Glutamatergic neuron (in vitro differentiated cells): ENCODE measurements at regions not wholly inside any gene's neighbourhood (a gene's known extent, or its start where the extent isn't known, plus 50 kb on each side); places are given as distances from the start of the nearest gene placed in this dataset.

Experiments
- DNase-seq: peaks from one replicate; pipeline ENCODE4 v3.0.0; 2022
- H3K27ac Mint-ChIP-seq: one replicate; pipeline ENCODE4 v1.8.0; 2020; ENCODE audit warnings: mild to moderate bottlenecking, mixed read lengths, inconsistent platforms; ENCODE audit not compliant: unreplicated experiment
- H3K27me3 Mint-ChIP-seq: one replicate; pipeline ENCODE4 v1.8.0; 2020; ENCODE audit warnings: mild to moderate bottlenecking, moderate library complexity, mixed read lengths, inconsistent platforms; ENCODE audit not compliant: unreplicated experiment
- H3K36me3 Mint-ChIP-seq: one replicate; pipeline ENCODE4 v1.8.0; 2020; ENCODE audit warnings: mild to moderate bottlenecking, mixed read lengths, inconsistent platforms; ENCODE audit not compliant: unreplicated experiment
- H3K4me1 Mint-ChIP-seq: one replicate; pipeline ENCODE4 v1.8.0; 2020; ENCODE audit warnings: mild to moderate bottlenecking, low read depth, mixed read lengths, inconsistent platforms; ENCODE audit not compliant: unreplicated experiment
- H3K4me3 Mint-ChIP-seq: one replicate; pipeline ENCODE4 v1.8.0; 2020; ENCODE audit warnings: mild to moderate bottlenecking, mixed read lengths, inconsistent platforms; ENCODE audit not compliant: unreplicated experiment
- H3K9me3 Mint-ChIP-seq: one replicate; pipeline ENCODE4 v1.8.0; 2020; ENCODE audit warnings: mild to moderate bottlenecking, moderate library complexity, mixed read lengths, inconsistent platforms; ENCODE audit not compliant: unreplicated experiment
- CTCF ChIP-seq: fragments of 200-600 bp; sonication (generic); IDR thresholded peaks from one replicate; pipeline ENCODE4 v1.5.0; 2021; ENCODE audit not compliant: partially characterized antibody, unreplicated experiment

DNA sequence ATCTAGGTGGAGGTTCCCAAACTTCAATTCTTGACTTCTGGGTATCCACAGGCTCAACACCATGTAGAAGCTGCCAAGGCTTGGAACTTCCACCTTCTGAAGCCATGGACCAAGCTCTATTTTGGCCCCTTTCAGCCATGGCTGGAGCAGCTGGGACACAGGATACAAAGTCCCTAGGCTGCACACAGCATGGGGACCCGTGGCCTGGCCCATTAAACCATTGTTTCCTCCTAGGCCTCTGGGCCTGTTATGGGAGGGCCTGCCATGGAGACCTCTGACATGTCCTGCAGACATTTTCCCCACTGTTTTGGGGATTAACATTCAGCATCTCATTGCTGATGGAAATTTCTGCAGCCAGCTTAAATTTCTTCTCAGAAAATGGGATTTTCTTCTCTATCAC, 1908.0 kb downstream of the EFNA5 start:
- TF ChIP-seq CTCF: no peak
- Mint-ChIP-seq H3K4me1 (no peaks in the 10 kb centered on the region), H3K4me3 (no peak overlapping the region), H3K27me3 (peaks cover 4% of the 10 kb centered on the region), H3K27ac (no peak overlapping the region), H3K9me3 (peaks cover 5% of the 10 kb centered on the region), H3K36me3 (peaks cover 22% of the 10 kb centered on the region)
- no peak for DNase-seq

DNA sequence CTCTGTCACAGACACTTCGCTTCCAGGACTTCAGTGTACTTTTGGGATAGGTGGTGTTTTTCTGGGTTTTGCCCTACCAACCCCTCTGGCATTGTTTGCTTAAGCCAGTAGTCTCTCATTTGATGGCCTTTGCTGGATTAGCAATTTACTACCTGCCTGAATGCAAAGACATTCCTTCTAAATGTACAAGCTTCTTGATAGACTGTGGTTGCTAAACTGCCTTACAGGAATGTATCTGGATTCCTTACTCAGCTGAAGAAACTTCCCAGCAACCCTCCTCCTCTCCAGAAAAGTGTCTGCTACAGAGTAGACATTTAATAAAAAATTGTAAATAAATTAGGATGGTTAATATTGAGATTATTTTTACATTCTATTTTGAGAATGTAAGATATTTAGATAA, 1916.7 kb downstream of the EFNA5 start:
- Mint-ChIP-seq H3K27ac (no peak overlapping the region), H3K4me3 (no peak overlapping the region), H3K36me3 (no peaks in the 10 kb centered on the region)

GRCh38 chr5:105752801-105753200, 1917.9 kb downstream of the EFNA5 start:
- Mint-ChIP-seq H3K36me3 (no peaks in the 10 kb centered on the region), H3K4me1 (peaks cover 15% of the 10 kb centered on the region), H3K9me3 (peaks cover 2% of the 10 kb centered on the region), H3K4me3 (no peak overlapping the region), H3K27ac (peak overlapping the region; percentile 31), H3K27me3 (no peaks in the 10 kb centered on the region)
- TF ChIP-seq CTCF: no peak
- no peak for DNase-seq

More for the DNA sequence above, 1916.7 kb downstream of the EFNA5 start:
- DNase-seq: no peak
- no peak for TF ChIP-seq CTCF
- peaks cover 2% of the 10 kb centered on the region for H3K27me3 Mint-ChIP-seq
- peaks cover 2% of the 10 kb centered on the region for H3K9me3 Mint-ChIP-seq
- H3K4me1 Mint-ChIP-seq: peaks cover 15% of the 10 kb centered on the region

DNA sequence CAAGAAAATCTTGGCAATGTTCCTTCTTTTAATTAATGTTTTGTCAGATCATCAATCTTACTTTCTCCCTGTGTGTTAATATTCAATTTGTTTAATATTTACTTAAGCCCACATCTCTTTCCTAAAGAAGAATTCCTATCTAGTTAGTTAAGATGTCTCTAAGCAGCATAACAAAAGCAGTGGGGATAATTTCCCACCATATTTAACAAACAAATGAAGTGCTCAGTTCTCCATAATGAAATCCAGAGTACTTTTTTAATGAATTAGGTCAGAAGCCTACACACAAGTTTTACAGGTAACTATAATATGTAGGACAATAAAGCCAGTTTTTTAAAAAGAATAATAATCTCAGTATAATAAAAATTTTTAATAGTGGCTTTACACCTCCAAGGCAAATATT, 1918.8 kb downstream of the EFNA5 start:
- TF ChIP-seq CTCF: no peak
- peaks cover 15% of the 10 kb centered on the region for H3K4me1 Mint-ChIP-seq
- H3K9me3 Mint-ChIP-seq: peaks cover 2% of the 10 kb centered on the region
- no peak overlapping the region for H3K4me3 Mint-ChIP-seq
- H3K27me3 Mint-ChIP-seq: no peaks in the 10 kb centered on the region
- DNase-seq: no peak
- H3K27ac Mint-ChIP-seq: peak overlapping the region; percentile 49
- no peaks in the 10 kb centered on the region for H3K36me3 Mint-ChIP-seq

DNA sequence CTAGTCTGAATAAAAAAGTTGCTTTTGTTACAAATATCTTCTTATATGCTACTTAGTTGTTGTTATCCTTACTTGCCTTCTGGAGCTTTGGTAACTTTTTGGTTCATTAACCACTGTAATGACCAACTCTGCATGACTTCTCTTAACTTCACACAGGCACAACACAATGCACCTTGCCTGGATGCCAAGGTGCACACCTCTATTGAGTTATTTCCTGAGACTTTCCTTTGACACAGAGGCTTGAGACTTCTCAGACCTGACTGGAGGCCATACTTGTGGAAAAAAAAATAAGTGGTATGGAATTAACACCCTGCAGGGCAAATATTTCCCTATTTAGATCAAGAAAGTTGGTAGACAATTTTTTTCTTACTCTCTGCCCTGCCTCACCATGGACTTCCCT, 1925.6 kb downstream of the EFNA5 start:
- H3K27me3 Mint-ChIP-seq: no peaks in the 10 kb centered on the region
- no peaks in the 10 kb centered on the region for H3K9me3 Mint-ChIP-seq
- no peaks in the 10 kb centered on the region for H3K36me3 Mint-ChIP-seq
- DNase-seq: no peak
- TF ChIP-seq CTCF: no peak
- H3K4me1 Mint-ChIP-seq: no peaks in the 10 kb centered on the region
- no peak overlapping the region for H3K27ac Mint-ChIP-seq
- no peak overlapping the region for H3K4me3 Mint-ChIP-seq
